AG09319 (cell line): ENCODE measurements at regions not wholly inside any gene's neighbourhood (a gene's known extent, or its start where the extent isn't known, plus 50 kb on each side); places are given as distances from the start of the nearest gene placed in this dataset.

ENCODE experiments used
- DNase-seq: peaks from one replicate; pipeline ENCODE4 v3.0.0-alpha.2; 2010; ENCODE audit warnings: low read depth; ENCODE audit errors: extremely low read depth
- CTCF ChIP-seq: IDR thresholded peaks from 2 replicates; pipeline ENCODE4 v1.5.1; 2011; ENCODE audit warnings: low read depth, mild to moderate bottlenecking, inconsistent platforms, low read length, moderate library complexity

GRCh38 chr7:156095908-156096539 is 283.8 kb upstream of the SHH start:
- no peak for TF ChIP-seq CTCF
- DNase-seq: no peak

GRCh38 chr7:156094350-156095146 is 282.3 kb upstream of the SHH start:
- no peak for TF ChIP-seq CTCF
- DNase-seq: no peak

GRCh38 chr7:156092307-156092706 is 280.0 kb upstream of the SHH start:
- TF ChIP-seq CTCF: no peak
- DNase-seq: no peak

GRCh38 chr7:156091519-156092080 is 279.3 kb upstream of the SHH start:
- DNase-seq: no peak
- TF ChIP-seq CTCF: no peak

GRCh38 chr7:156090988-156091387 is 278.7 kb upstream of the SHH start:
- no peak for TF ChIP-seq CTCF
- no peak for DNase-seq

- no peak for TF ChIP-seq CTCF
- DNase-seq: no peak
These were observed 277.0 kb upstream of the SHH start for GRCh38 chr7:156089222-156089621.

GRCh38 chr7:156088115-156088514 is 275.9 kb upstream of the SHH start:
- DNase-seq: no peak
- TF ChIP-seq CTCF: no peak
